GM21576 (cell line): ENCODE measurements at regions not wholly inside any gene's neighbourhood (a gene's known extent, or its start where the extent isn't known, plus 50 kb on each side); places are given as distances from the start of the nearest gene placed in this dataset.
"Not testable (repeated sequence)": the region's sequence is repeated elsewhere in the genome, so short reads cannot be mapped to it uniquely, and the experiment has no call there.

Experiments used
- ATAC-seq: cut with Tn5 transposase; IDR thresholded peaks from one replicate; pipeline ENCODE4 v1.9.1; 2021; ENCODE audit warnings: mild to moderate bottlenecking, moderate library complexity; ENCODE audit not compliant: unreplicated experiment

DNA sequence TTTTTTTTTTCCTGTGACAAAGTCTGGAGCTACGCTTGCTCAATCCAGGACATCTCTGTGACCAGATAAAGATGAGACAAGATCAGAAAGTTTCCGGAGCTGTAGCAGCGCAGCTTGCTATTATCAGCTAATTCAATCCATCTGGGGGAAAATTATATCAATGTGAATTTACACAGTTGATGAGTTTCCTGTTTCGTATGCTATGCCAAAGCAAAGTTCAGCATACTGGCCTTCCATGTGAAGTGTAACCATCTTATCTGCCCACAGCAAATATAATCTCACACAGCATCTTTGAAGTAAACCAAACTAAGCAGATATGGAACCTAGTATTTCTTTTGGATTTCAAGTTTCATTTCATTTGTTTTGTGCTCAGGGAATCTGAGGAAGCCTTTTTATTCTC is 1767.7 kb downstream of the EFNA5 start:
- ATAC-seq = no peak

DNA sequence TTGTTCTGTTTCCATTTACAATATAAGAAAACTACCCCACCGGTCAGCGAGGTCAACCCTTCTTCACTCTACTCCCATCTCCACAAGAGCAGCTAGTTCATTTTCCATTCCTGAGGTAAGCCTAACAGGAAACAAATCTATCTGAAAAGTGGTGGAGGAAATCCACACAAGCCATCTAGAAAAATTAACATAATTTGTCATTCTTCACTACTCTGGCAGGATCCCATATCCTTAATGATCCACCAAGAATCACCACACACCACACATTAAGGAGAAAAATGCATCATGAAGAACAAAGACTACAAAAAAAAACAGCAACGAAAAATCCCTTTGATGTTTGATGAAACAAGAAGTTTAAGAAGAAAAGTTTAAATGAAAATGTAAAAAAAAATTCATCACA is 1771.0 kb downstream of the EFNA5 start:
- no peak for ATAC-seq

DNA sequence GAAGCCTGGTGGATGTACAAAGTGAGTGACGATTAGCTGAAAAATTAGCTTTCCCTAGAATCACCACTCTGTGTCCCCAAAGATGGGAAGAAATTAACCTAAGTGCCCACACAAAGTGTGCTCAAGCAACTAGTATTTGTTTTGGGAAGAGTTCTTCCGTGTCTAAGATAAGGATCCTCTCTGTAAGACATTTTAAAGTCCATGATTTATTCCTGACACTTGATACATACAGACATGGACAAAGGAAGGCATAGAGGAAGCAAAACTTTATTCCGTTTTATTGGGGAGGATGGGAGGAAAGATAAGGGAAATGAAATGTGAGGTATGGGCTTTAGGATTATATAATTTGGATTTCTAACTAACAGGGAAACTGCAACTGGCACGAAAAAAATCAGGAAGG is 1772.6 kb downstream of the EFNA5 start:
- no peak for ATAC-seq

DNA sequence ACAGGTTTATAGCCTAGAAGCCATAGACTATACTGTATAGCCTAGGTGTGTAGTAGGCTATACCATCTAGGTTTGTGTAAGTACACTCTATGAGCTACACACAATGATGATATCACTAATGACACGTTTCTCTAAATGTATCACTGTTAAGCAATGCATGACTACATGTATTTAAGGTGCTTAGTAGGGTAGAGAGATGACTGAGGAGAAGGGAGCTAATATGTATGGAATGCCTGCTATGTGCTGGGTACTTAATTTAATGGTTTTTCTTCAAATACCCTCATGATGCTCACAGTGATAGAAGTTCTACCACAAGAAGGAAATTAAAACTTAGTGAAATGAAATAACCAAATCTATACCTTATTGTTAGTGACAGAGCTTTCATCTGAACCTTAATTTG is 1785.5 kb downstream of the EFNA5 start:
- ATAC-seq = no peak

GRCh38 chr5:105882956-105883481 is 1787.7 kb downstream of the EFNA5 start:
- no peak for ATAC-seq

- no peak for ATAC-seq
Measured at GRCh38 chr5:105878402-105878801, 1792.3 kb downstream of the EFNA5 start.

DNA sequence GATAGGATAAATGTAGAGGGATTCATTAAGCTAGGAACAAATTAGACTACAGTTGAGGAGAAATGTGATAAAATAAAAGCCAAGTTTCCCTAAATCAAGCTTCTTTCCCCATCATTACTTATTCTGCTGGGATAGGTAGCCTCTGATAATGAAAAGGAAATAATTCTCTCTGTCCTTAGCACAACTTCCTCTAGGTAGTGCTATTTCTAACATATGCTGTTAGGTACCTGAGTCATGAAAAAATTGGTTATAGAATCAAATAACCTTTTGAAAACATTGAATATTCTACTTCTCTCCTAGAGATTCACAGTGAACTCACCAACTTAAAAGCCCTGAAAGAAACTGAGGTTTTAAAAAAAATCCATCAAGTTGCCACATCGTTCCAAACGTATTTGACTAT is 1793.1 kb downstream of the EFNA5 start:
- no peak for ATAC-seq

DNA sequence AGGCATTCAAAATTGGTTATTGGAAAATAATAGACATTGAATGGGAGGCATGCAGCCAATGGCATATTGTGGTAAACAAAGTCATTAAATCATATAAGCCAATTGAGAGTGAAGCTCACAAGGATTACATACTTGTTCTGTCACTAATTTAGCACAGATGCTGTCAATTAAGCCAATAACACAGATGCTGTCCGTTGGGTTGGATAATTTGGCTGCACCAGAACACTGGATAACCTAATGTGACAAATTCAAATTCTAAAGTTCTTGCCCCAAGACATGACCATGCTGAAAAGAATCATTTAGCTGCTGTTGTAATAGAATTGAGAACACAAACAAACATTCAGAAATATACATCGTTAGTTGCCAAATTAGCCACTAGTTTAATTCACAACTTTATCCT is 1796.4 kb downstream of the EFNA5 start:
- ATAC-seq = no peak

DNA sequence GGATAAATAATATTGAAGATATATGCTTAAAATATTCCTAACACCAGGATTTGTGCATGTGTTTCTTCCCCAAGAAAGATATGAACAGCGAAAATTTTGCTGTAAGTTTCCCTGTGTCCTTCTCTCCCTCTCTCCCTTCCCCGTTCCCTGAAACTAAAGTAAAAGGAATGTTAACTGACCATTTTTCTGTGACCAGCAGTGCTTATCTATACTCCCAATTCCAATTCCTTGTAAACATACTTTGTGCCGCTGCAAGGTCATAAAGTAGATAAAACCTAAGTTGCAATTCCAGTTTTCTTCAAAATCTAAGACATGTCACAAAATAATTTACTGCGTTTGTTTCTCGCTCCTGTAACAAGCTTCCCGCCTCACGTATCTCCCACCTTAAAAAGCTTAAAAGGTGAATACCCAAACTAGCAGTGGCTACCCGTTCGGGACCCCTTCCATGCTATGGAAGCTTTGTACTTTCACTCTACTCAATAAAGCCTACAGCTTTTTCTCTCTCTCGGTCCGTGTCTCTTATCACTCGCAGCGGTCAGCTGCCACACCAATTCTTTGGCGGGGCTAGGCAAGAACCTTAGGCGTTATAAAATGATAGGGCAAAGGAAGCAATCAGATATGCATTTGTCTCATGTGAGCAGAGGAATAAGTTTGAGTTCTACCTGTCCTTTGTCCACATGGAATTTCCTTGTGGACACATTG is 1798.0 kb downstream of the EFNA5 start:
- ATAC-seq = no peak

DNA sequence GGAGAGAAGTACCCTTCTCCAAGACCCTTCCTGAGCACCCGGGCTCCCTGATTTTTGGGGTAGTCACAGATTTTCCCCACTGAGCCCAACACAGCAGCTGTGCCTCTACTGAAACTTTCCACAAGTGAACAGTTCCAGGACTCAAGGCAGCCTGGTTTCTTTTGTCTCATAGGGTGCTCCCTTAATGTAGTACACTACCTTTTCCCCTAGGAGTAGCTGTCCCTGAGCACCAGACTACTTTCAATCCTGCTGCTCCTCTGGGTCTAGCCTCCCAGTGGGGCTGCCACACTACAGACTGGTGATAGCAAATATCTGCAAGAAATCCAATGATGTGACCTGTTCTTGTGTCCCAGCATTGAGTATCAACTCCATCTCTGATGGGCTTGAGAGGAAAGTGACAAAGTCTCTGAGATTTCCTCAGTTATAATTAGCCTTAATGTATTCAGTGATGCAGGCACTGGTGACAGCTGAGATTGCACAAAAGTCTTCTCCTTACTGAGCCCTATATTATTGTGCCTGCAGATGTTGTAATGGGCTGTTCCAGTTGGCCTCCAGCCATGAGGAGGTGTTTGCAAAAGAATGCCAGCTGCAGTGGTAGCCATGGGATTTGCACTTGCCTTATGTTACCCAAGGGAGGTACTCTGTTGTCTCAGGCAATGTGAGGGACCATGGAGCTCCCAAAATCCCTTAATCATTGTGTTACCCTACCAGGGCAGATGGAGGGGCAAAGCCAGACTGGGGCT is 1802.5 kb downstream of the EFNA5 start:
- no peak for ATAC-seq

DNA sequence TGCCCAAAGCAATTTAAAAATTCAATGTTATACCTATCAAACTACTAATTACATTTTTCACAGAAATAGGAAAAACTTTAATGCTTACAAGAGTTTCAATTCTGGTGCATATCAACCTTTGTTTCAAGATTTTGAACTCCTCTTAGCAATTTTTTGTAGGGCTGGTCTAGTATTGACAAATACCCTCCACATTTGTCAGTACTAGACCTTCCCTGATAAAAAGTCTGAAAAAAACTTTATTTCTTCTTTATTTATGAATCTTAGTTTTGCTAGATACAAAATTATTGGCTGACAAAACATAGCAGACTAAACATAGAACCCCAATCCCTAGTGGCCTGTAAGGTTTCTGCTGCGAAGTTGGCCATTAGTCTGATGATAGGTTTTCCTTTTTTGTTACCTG is 1804.9 kb downstream of the EFNA5 start:
- no peak for ATAC-seq

GRCh38 chr5:105859350-105859749 is 1811.4 kb downstream of the EFNA5 start:
- not testable (repeated sequence) for ATAC-seq

GRCh38 chr5:105849701-105850100 is 1821.0 kb downstream of the EFNA5 start:
- no peak for ATAC-seq

- no peak for ATAC-seq
Measured at GRCh38 chr5:105840800-105841199, 1829.9 kb downstream of the EFNA5 start.

DNA sequence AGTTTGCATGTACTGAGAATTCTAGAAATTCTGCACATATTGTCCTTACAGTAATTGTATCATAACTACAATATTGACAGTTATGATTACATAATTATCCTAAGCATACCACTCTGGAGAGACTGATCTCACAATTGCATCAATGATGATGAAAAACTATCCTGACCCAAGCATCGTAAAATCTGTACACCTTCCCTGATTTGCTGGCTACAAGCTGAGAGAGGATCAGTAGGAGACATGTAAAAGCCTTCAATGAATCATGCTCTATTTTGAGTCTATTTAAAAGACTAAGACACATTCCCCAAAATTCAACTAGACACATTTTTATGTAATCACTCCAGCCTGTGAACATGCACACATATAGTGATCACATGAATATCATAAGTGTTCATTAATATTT is 1833.8 kb downstream of the EFNA5 start:
- no peak for ATAC-seq

- ATAC-seq = no peak
Measured at GRCh38 chr5:105836268-105836667, 1834.5 kb downstream of the EFNA5 start.

DNA sequence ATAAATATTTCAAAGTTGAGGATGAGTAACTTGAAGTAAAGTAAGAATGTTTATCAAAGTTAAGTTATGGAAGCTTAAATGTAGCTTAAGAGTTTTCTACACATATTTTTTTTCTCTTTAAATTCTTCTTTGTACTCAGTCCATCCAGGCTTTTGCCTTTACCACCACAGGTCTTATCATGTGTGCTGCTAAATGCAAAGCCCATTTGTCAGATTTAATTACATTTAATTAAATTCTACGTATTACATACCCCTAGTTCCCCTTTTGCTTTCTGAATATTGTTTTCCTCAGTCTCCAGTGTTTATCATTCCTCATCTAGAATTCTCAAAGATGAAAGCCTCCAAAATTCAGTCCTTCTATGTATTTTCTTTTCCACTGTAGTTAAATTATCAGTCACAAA is 1841.9 kb downstream of the EFNA5 start:
- ATAC-seq = no peak

DNA sequence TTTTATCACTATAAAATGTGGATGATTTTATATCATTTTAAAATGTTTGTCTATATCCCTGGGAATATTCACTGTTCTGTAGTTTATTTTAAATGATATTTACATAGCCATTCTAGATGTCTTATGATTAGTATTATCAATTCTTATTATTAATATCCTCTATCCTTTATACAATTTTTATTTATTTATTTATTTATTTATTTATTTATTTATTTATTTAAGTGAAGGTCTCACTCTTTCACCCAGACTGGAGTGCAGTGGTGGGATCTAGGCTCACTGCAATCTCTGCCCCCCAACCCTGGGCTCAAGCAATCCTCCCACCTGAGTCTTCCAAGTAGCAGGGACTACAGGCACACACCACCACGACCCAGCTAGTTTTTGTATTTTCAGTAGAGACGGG is 1848.9 kb downstream of the EFNA5 start:
- ATAC-seq = no peak

DNA sequence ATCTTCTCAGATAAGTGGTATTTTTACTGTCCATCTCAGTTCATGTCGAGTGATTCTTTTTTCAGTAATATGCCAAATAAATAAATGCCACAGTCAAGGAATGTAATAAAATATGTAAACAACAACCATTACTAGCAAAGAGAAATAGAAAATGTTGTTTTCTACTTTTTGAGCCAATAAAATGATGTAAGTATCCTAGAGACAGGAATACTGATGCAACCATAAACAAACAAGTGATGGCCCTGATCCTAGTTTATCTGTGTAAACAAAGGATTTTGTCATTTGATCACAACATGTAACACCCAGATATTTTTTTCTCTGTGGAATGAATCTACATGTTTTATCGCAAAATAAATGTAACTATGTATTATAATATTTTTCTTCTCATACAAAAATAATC is 1852.8 kb downstream of the EFNA5 start:
- no peak for ATAC-seq

- ATAC-seq = no peak
Measured at GRCh38 chr5:105817416-105817815, 1853.3 kb downstream of the EFNA5 start.

DNA sequence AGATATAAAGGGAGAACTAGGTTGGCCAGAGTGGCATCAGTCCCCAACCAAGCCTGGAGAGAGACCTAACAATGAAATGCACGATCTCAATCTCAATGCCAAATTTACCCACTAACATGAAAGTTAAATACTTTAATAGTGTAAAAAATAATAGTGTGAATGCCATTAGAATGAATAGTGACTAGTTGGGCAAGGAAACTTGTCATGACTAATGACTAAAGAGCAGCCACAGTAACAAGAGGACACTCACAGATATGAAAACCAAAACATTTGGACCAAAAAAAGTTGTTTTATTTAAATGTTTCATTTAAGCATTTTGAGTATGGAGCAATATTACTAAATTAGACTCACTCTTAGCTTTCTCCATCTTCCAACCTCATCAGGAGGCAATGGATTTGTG is 1853.8 kb downstream of the EFNA5 start:
- no peak for ATAC-seq

DNA sequence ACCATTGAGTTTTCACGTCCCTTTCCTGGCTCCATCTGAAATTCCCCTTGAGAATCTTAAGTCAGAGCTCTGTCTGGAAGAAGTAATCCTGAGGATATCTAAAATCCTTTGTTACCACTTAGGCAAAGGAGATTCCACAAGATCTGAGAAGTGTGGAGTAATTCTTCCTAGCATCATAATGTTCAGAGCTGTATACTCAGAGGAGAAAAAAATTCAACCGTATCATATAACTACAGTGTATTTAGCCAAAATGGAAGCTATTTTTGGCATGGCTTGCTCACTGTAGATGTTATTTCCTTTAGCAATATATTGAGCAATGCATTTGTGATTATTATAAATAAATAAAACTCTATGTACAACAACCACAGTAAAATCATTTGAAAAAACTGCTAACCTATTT is 1858.4 kb downstream of the EFNA5 start:
- no peak for ATAC-seq
